Adipocyte (in vitro differentiated cells): ENCODE measurements at regions not wholly inside any gene's neighbourhood (a gene's known extent, or its start where the extent isn't known, plus 50 kb on each side); places are given as distances from the start of the nearest gene placed in this dataset.
"Not testable (repeated sequence)": the region's sequence is repeated elsewhere in the genome, so short reads cannot be mapped to it uniquely, and the experiment has no call there.

Experiments used
- DNase-seq: peaks from one replicate; pipeline ENCODE4 v3.0.0-alpha.2; 2015; ENCODE audit warnings: low read depth
- H3K27me3 ChIP-seq: replicated peaks from 2 replicates; pipeline ENCODE4 v1.7.0; 2013; ENCODE audit warnings: mild to moderate bottlenecking, low read length, moderate library complexity; ENCODE audit not compliant: control insufficient read depth, insufficient read depth
- H3K36me3 ChIP-seq: 2 replicates; pipeline ENCODE4 v1.7.0; 2013; ENCODE audit warnings: low read length, mild to moderate bottlenecking, moderate library complexity; ENCODE audit not compliant: control insufficient read depth, insufficient read depth, severe bottlenecking
- H3K4me1 ChIP-seq: 2 replicates; pipeline ENCODE4 v1.7.0; 2013; ENCODE audit warnings: mild to moderate bottlenecking, low read length, moderate library complexity; ENCODE audit not compliant: control insufficient read depth, insufficient read depth
- H3K4me3 ChIP-seq: 2 replicates; pipeline ENCODE4 v1.7.0; 2013; ENCODE audit warnings: mild to moderate bottlenecking, low read length, moderate library complexity
- H3K9ac ChIP-seq: 2 replicates; pipeline ENCODE4 v1.7.0; 2013; ENCODE audit warnings: mild to moderate bottlenecking, low read length, moderate library complexity
- H3K9me3 ChIP-seq: 2 replicates; pipeline ENCODE4 v1.7.0; 2013; ENCODE audit warnings: mild to moderate bottlenecking, low read length, moderate library complexity; ENCODE audit not compliant: control insufficient read depth

DNA sequence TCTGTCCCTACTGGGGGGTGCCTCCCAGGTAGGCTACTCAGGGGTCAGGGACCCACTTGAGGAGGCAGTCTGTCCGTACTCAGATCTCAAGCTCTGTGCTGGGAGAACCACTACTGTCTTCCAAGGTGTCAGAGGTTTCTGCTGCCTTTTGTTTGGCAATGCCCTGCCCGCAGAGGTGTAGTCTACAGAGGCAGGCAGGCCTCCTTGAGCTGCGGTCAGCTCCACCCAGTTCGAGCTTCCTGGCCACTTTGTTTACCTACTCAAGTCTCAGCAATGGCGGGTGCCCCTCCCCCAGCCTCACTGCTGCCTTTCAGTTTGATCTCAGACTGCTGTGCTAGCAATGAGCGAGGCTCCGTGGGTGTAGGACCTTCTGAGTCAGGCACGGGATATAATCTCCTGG lies 263.1 kb upstream of the DAB2 start:
- H3K9me3 ChIP-seq, H3K27me3 ChIP-seq, H3K4me1 ChIP-seq: not testable (repeated sequence)

DNA sequence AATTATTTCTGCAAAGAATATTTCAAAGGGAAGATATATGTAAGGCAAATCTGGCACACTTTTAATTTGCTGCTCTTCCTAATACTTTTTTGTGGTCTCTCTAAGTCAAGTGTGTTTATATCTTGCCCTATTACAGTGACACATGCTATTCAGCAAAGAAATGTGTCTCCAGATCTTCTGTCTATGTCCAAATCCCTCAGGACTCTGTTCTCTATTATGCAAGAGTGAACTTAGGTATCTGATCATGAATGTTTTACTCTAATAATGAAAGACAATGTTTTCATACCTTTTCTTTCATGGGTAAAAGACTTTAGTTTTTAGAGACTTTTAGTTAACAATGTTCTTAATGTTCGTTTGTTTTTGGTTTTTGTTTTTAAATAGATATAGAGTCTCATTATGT lies 255.4 kb upstream of the DAB2 start:
- H3K9me3 ChIP-seq: no peaks in the 10 kb centered on the region
- no peaks in the 10 kb centered on the region for H3K36me3 ChIP-seq
- H3K9ac ChIP-seq: no peak overlapping the region
- H3K27me3 ChIP-seq: no peaks in the 10 kb centered on the region
- H3K4me3 ChIP-seq: no peak overlapping the region
- H3K4me1 ChIP-seq: peaks cover 17% of the 10 kb centered on the region
- no peak for DNase-seq

More for the DNA sequence above, 263.1 kb upstream of the DAB2 start:
- not testable (repeated sequence) for H3K4me3 ChIP-seq, H3K9ac ChIP-seq, DNase-seq, H3K36me3 ChIP-seq

DNA sequence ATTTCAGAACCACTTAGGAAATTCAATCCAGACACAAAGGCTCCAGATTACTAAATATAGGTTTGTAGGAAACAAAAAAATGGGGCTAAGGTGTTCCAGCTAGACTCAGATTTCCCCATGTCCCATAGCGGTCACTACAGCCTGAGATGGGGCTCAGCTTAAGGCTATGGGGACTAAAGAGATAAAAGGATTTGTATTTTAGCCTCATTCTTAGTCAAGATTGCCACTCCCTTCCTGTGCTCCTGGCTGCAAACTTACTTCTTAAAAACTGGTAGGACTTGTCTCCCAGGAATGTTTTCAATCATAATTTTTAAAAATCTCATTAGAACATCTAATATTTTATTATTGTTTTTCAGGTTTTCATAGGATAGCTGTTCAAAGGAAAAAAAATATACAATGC lies 253.8 kb upstream of the DAB2 start:
- Histone ChIP-seq H3K4me3 (no peak overlapping the region), H3K4me1 (peaks cover 26% of the 10 kb centered on the region), H3K9me3 (no peaks in the 10 kb centered on the region), H3K9ac (no peak overlapping the region), H3K36me3 (no peaks in the 10 kb centered on the region), H3K27me3 (no peaks in the 10 kb centered on the region)
- DNase-seq: no peak

DNA sequence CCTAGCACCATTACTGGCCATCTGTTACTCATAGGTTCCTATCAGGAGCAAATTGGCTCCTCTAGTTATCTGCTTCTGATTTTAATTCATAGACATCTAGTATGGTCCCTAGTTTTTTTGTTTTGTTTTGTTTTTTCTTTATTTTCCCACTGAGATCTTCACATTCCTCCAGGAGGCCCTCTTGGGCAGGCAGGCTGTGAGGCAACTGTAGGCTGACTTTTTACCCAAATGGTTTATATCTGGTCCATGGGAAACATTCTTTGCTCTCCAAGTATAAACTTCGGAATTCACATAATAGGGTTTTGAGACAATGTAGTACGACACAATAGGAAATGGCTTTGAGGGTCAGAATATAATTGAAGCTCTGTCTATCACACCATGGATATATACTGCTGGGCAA lies 250.9 kb upstream of the DAB2 start:
- H3K4me3 ChIP-seq: peak overlapping the region; percentile 20
- H3K9me3 ChIP-seq: no peaks in the 10 kb centered on the region
- peaks cover 43% of the 10 kb centered on the region for H3K4me1 ChIP-seq
- no peaks in the 10 kb centered on the region for H3K36me3 ChIP-seq
- peak; percentile 64 for DNase-seq
- H3K9ac ChIP-seq: no peak overlapping the region
- no peaks in the 10 kb centered on the region for H3K27me3 ChIP-seq

DNA sequence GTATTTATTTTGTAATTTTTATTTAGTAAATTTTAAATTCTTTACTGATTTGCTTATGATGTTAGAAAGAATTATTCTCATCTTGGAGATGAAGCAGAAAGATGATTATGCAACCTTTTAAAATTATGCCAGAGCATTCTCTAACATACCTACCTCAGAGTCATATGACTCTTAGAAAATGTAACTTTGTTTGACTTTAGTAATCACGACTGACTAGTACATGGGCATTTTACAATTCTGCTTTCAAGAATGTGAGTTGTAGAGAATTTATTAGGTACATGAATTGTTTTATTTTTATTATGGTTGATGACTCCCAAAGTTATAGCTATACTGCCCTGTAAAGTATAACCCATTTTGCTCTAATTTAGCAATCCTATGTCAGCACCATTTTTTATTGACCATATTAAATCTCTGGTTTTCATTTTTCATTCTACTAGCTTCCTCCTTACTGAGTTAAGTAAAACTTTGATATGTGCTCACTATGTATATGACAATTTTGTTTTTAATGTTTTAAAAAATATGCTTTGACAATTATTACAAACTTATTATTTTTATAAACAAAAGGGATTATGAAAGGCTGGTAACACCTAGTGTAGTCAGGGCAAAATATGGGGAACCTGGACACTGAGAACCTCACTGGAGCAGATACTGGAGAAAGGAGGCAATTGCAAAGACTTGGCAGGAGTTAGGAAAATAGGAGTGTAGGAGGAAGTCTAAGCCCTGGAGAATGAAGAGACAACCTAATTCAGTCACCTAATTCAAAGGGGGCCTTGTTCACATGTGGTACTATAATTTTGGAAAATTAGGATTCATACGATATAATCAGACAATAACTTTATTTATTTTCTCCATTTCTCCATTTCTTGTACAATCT lies 249.7 kb upstream of the DAB2 start:
- Histone ChIP-seq H3K4me3 (no peak overlapping the region), H3K27me3 (no peaks in the 10 kb centered on the region), H3K36me3 (no peaks in the 10 kb centered on the region), H3K9me3 (no peaks in the 10 kb centered on the region), H3K9ac (no peak overlapping the region), H3K4me1 (peaks cover 43% of the 10 kb centered on the region)
- DNase-seq: peak; percentile 14

DNA sequence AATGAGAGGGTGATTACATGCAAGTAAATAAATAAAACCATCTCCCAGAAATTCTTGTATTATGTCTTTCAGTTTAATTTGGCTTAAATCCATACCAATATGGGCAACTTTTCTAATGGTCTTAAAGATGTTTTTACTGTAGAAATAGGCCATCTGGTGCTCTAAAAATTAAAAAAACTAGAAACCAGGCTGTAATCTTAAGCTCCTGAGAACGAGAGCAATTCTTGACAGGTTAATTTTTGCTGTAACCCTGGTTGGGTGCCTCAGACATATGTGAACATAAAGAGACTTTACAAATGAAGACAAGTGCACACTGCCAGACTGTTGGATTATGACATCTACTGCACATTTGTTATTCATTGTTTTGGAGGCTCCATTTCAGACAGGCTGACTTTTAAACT lies 246.8 kb upstream of the DAB2 start:
- no peaks in the 10 kb centered on the region for H3K9me3 ChIP-seq
- H3K4me3 ChIP-seq: no peak overlapping the region
- H3K27me3 ChIP-seq: no peaks in the 10 kb centered on the region
- peak; percentile 19 for DNase-seq
- H3K9ac ChIP-seq: peak overlapping the region; percentile 31
- peaks cover 36% of the 10 kb centered on the region for H3K4me1 ChIP-seq
- no peaks in the 10 kb centered on the region for H3K36me3 ChIP-seq

DNA sequence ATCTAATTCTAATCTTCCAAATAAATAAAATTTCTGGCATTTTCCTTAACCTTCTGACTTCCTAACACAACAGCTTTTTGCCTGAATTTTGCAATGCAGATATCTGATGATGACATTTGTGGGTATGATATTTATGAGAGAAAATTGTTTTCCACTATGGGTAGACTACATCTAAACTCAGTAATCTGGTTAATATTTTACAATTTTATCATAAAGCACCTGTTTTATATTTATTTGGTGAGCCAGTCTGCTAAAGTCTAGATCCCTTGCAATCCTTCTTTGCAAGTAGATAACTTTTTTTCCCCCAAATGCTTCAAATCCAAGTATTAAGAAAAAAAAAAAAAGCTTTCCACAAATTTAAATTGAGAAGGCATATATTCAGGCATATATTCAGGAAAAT lies 246.2 kb upstream of the DAB2 start:
- Histone ChIP-seq H3K4me3 (no peak overlapping the region), H3K9me3 (no peaks in the 10 kb centered on the region), H3K27me3 (no peaks in the 10 kb centered on the region), H3K9ac (no peak overlapping the region), H3K4me1 (peaks cover 34% of the 10 kb centered on the region), H3K36me3 (no peaks in the 10 kb centered on the region)
- no peak for DNase-seq

DNA sequence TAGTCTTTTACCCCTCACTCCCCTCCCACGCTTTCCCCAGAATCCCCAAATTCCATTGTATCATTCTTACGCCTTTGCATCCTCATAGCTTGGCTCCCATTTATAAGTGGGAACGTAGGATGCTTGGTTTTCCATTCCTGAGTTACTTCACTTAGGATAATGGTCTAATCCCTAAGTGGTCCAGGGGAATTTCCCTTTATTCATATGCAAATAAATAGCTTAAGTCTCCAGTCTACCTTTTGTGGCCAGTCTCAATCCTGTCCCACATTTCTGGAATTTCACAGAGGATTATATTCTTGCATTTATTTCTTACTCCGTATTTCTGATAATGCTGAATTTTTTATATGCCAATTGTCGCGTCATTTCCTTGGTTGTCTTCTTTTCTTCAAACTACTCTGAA lies 245.6 kb upstream of the DAB2 start:
- no peaks in the 10 kb centered on the region for H3K9me3 ChIP-seq
- H3K4me1 ChIP-seq: peaks cover 29% of the 10 kb centered on the region
- no peak for DNase-seq
- H3K36me3 ChIP-seq: no peaks in the 10 kb centered on the region
- H3K4me3 ChIP-seq: no peak overlapping the region
- no peak overlapping the region for H3K9ac ChIP-seq
- H3K27me3 ChIP-seq: no peaks in the 10 kb centered on the region

DNA sequence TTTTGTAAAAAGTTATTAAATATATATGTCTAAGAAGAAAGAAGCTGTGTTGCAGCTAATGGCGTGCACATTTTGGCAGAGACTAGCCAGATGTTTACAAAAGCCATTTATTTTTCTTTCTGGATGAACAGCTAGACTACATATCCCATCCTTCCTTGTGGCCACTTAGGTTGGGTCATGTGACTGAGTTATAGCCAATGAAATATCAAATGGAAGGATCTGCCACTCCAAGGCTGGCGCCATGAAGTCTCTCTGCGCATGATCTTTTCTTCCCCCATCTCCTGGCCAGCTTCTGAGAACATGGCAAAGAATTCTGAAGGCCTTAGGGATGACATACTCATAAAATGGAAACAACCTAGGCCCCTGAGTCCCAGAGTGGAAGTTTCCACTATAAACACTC lies 244.2 kb upstream of the DAB2 start:
- no peak overlapping the region for H3K4me3 ChIP-seq
- DNase-seq: no peak
- H3K4me1 ChIP-seq: peaks cover 18% of the 10 kb centered on the region
- no peaks in the 10 kb centered on the region for H3K27me3 ChIP-seq
- no peaks in the 10 kb centered on the region for H3K9me3 ChIP-seq
- no peaks in the 10 kb centered on the region for H3K36me3 ChIP-seq
- no peak overlapping the region for H3K9ac ChIP-seq

DNA sequence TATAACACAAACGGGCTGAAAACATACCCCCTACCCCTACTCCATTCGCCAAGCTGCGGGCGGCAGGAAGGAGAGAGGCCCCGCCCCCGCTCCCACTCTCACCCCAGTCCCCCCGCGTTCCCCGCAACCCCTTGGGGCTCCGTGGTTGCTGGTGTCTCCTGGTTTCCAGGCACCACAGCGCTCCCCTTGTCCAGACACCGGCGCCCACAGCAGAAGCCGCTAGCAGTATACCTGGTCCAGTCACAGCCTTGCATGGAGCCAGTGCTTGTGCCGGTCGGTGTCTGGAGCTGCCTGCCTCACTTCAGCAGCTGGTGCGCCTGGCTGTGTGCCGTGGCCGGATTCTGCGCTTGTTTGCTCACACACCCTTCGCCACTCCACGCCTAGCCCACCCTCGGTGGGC lies 240.5 kb upstream of the DAB2 start:
- no peaks in the 10 kb centered on the region for H3K9me3 ChIP-seq
- peaks cover 13% of the 10 kb centered on the region for H3K4me1 ChIP-seq
- no peak overlapping the region for H3K4me3 ChIP-seq
- no peaks in the 10 kb centered on the region for H3K27me3 ChIP-seq
- no peak overlapping the region for H3K9ac ChIP-seq
- DNase-seq: no peak
- H3K36me3 ChIP-seq: no peaks in the 10 kb centered on the region

DNA sequence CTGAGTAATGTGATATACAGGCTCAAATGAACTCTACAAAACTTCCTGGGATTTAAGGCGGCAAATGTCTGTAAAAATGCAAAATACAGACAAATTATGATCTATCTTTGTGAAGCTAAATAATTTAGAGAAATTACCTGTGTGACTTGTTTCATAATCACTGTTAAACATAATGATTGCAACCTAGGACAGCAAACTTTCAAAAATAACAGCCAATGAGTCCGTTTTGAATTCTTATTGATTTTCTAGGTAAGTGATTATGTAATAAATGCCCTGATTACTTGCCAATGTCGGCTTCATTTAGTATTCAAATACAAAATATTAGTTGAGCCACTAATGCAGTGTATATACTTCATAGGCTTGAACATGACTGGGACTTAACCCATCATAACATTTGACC lies 238.2 kb upstream of the DAB2 start:
- no peaks in the 10 kb centered on the region for H3K9me3 ChIP-seq
- H3K4me1 ChIP-seq: peaks cover 13% of the 10 kb centered on the region
- H3K27me3 ChIP-seq: no peaks in the 10 kb centered on the region
- no peak for DNase-seq
- H3K36me3 ChIP-seq: no peaks in the 10 kb centered on the region
- no peak overlapping the region for H3K9ac ChIP-seq
- H3K4me3 ChIP-seq: no peak overlapping the region
